WTC11 (cell line): ENCODE measurements at regions not wholly inside any gene's neighbourhood (a gene's known extent, or its start where the extent isn't known, plus 50 kb on each side); places are given as distances from the start of the nearest gene placed in this dataset.

Experiments
- ATAC-seq: fragments of 200-7000 bp; cut with Tn5 transposase; 2 replicates; pipeline ENCODE4 v1.10.0; 2021; ENCODE audit warnings: mild to moderate bottlenecking, moderate library complexity
- CTCF ChIA-PET: fragments of 300-600 bp; sonication (Branson Sonifier 250); formaldehyde crosslinking; loops from one replicate; lab custom pipeline; 2021; ENCODE audit warnings: antibody characterized with exemption; lab: Charles Lee
- POLR2A ChIA-PET: fragments of 350-600 bp; sonication (Branson Sonifier 250); formaldehyde crosslinking; loops from one replicate; lab custom pipeline; 2021; ENCODE audit warnings: antibody characterized with exemption; lab: Charles Lee
- DNase-seq: peaks from one replicate; pipeline ENCODE4 v3.0.0; 2021; ENCODE audit warnings: low spot score
- H3K27ac Mint-ChIP-seq: 2 replicates; pipeline ENCODE4 v1.8.0; 2021; ENCODE audit warnings: mixed read lengths
- H3K27me3 Mint-ChIP-seq: 2 replicates; pipeline ENCODE4 v1.8.0; 2021; ENCODE audit warnings: low read depth, mild to moderate bottlenecking, moderate library complexity, mixed read lengths
- H3K36me3 Mint-ChIP-seq: 2 replicates; pipeline ENCODE4 v1.8.0; 2021; ENCODE audit warnings: mixed read lengths
- H3K4me1 Mint-ChIP-seq: 2 replicates; pipeline ENCODE4 v1.8.0; 2022; ENCODE audit warnings: mixed read lengths
- H3K4me3 Mint-ChIP-seq: 2 replicates; pipeline ENCODE4 v1.8.0; 2021; ENCODE audit warnings: mild to moderate bottlenecking, moderate library complexity, mixed read lengths
- H3K9me3 Mint-ChIP-seq: 2 replicates; pipeline ENCODE4 v1.8.0; 2021; ENCODE audit warnings: mixed read lengths
- CBFB ChIP-seq: sonication (generic); formaldehyde crosslinking; IDR thresholded peaks from 2 replicates; pipeline ENCODE4 v1.8.1; 2022; ENCODE audit warnings: mild to moderate bottlenecking, low read depth, missing genetic modification reagents
- ELF4 ChIP-seq: sonication (generic); formaldehyde crosslinking; IDR thresholded peaks from 2 replicates; pipeline ENCODE4 v1.8.1; 2022; ENCODE audit warnings: low read depth, mild to moderate bottlenecking, moderate library complexity, missing genetic modification reagents
- ETV6 ChIP-seq: sonication (generic); formaldehyde crosslinking; IDR thresholded peaks from 2 replicates; pipeline ENCODE4 v1.8.1; 2022; ENCODE audit warnings: mild to moderate bottlenecking, missing genetic modification reagents
- FOXJ3 ChIP-seq: sonication (generic); formaldehyde crosslinking; IDR thresholded peaks from 2 replicates; pipeline ENCODE4 v1.9.0; 2021; ENCODE audit warnings: missing genetic modification reagents, mild to moderate bottlenecking, borderline replicate concordance
- NFYB ChIP-seq: sonication (generic); formaldehyde crosslinking; conservative IDR thresholded peaks from 2 replicates; pipeline ENCODE4 v1.8.0; 2022; ENCODE audit warnings: low read depth, missing genetic modification reagents
- NR3C1 ChIP-seq: sonication (generic); formaldehyde crosslinking; conservative IDR thresholded peaks from 2 replicates; pipeline ENCODE4 v1.8.1; 2023; ENCODE audit warnings: low read depth, mild to moderate bottlenecking, missing genetic modification reagents
- SOX15 ChIP-seq: fragments of 250-450 bp; sonication (Bioruptor Pico); IDR thresholded peaks from 2 replicates; pipeline ENCODE4 v1.9.0; 2021; ENCODE audit warnings: mild to moderate bottlenecking
- SP1 ChIP-seq: sonication (generic); formaldehyde crosslinking; conservative IDR thresholded peaks from 2 replicates; pipeline ENCODE4 v1.8.1; 2022; ENCODE audit warnings: missing genetic modification reagents
- ZNF219 ChIP-seq: sonication (generic); formaldehyde crosslinking; IDR thresholded peaks from 2 replicates; pipeline ENCODE4 v1.8.0; 2023; ENCODE audit warnings: missing genetic modification reagents, mild to moderate bottlenecking, borderline replicate concordance
- TF ChIP-seq, protein P1 (sequence below): sonication (generic); formaldehyde crosslinking; IDR thresholded peaks from 2 replicates; pipeline ENCODE4 v1.8.1; 2022; ENCODE audit warnings: low read depth, missing genetic modification reagents, borderline replicate concordance
- TF ChIP-seq, protein P2 (sequence below): sonication (generic); formaldehyde crosslinking; IDR thresholded peaks from 2 replicates; pipeline ENCODE4 v1.8.0; 2022; ENCODE audit warnings: mild to moderate bottlenecking, missing genetic modification reagents
- TF ChIP-seq, protein P3 (sequence below): fragments of 250-450 bp; sonication (Bioruptor Pico); IDR thresholded peaks from 2 replicates; pipeline ENCODE4 v1.9.0; 2021; ENCODE audit warnings: mild to moderate bottlenecking
- TF ChIP-seq, protein P4 (sequence below): sonication (generic); formaldehyde crosslinking; IDR thresholded peaks from 2 replicates; pipeline ENCODE4 v1.8.1; 2022; ENCODE audit warnings: missing genetic modification reagents, borderline replicate concordance
- TF ChIP-seq, protein P5 (sequence below): sonication (generic); formaldehyde crosslinking; IDR thresholded peaks from 2 replicates; pipeline ENCODE4 v1.8.0; 2022; ENCODE audit warnings: mild to moderate bottlenecking, missing genetic modification reagents
- TF ChIP-seq, protein P6 (sequence below): fragments of 250-450 bp; sonication (Bioruptor Pico); IDR thresholded peaks from 2 replicates; pipeline ENCODE4 v1.9.0; 2021; ENCODE audit warnings: mild to moderate bottlenecking
- TF ChIP-seq, protein P7 (sequence below): fragments of 250-450 bp; sonication (Bioruptor Pico); IDR thresholded peaks from 2 replicates; pipeline ENCODE4 v1.9.0; 2021; ENCODE audit warnings: moderate library complexity, mild to moderate bottlenecking, inconsistent platforms, borderline replicate concordance
- TF ChIP-seq, protein P8 (sequence below): sonication (generic); formaldehyde crosslinking; IDR thresholded peaks from 2 replicates; pipeline ENCODE4 v1.8.0; 2023; ENCODE audit warnings: missing genetic modification reagents
- TF ChIP-seq, protein P9 (sequence below): sonication (generic); formaldehyde crosslinking; IDR thresholded peaks from 2 replicates; pipeline ENCODE4 v1.8.1; 2022; ENCODE audit warnings: low read depth, mild to moderate bottlenecking, moderate library complexity, missing genetic modification reagents, borderline replicate concordance
- TF ChIP-seq, protein P10 (sequence below): fragments of 250-450 bp; sonication (Bioruptor Pico); IDR thresholded peaks from 2 replicates; pipeline ENCODE4 v1.8.0; 2021; ENCODE audit warnings: mild to moderate bottlenecking

DNA sequence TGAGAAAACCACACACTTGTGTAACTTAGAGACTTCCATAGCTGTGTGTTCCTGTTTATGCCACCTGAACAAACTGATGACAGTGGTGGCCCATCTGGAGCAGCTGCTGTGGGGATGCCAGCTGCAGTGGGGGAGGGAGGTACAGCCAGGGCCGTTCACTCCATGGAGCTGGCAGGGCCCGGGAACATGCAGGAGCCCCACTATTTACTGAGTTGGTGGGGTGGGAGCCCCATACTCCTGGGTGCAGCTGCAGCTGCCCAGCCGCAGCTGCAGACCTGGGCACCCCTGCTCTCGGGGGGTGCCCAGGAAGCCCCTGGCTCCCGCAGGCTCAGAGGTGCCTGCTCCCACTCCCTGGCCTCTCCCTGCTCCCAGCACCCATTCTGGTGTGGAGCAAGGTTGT is 398.6 kb upstream of the RASGEF1B start:
- Mint-ChIP-seq H3K27me3 (no peaks in the 10 kb centered on the region), H3K27ac (no peak overlapping the region), H3K9me3 (peaks cover 28% of the 10 kb centered on the region), H3K36me3 (peaks cover 6% of the 10 kb centered on the region), H3K4me1 (peaks cover 20% of the 10 kb centered on the region), H3K4me3 (no peak overlapping the region)
- ATAC-seq = no peak
- no peak for DNase-seq
- ChIA-PET POLR2A (no interaction called here), CTCF (interaction anchor here (0.6 kb wide), 1 partner anchor 10 kb away, joined by 3 read pairs; no protein-coding TSS in a partner anchor)
- TF ChIP-seq, protein P1, sequence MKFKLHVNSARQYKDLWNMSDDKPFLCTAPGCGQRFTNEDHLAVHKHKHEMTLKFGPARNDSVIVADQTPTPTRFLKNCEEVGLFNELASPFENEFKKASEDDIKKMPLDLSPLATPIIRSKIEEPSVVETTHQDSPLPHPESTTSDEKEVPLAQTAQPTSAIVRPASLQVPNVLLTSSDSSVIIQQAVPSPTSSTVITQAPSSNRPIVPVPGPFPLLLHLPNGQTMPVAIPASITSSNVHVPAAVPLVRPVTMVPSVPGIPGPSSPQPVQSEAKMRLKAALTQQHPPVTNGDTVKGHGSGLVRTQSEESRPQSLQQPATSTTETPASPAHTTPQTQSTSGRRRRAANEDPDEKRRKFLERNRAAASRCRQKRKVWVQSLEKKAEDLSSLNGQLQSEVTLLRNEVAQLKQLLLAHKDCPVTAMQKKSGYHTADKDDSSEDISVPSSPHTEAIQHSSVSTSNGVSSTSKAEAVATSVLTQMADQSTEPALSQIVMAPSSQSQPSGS (CRISPR knock-in tag) = no peak
- TF ChIP-seq, protein P2, sequence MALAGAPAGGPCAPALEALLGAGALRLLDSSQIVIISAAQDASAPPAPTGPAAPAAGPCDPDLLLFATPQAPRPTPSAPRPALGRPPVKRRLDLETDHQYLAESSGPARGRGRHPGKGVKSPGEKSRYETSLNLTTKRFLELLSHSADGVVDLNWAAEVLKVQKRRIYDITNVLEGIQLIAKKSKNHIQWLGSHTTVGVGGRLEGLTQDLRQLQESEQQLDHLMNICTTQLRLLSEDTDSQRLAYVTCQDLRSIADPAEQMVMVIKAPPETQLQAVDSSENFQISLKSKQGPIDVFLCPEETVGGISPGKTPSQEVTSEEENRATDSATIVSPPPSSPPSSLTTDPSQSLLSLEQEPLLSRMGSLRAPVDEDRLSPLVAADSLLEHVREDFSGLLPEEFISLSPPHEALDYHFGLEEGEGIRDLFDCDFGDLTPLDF (CRISPR knock-in tag) = no peak
- TF ChIP-seq, protein P3, sequence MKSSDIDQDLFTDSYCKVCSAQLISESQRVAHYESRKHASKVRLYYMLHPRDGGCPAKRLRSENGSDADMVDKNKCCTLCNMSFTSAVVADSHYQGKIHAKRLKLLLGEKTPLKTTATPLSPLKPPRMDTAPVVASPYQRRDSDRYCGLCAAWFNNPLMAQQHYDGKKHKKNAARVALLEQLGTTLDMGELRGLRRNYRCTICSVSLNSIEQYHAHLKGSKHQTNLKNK (CRISPR knock-in tag) = no peak
- TF ChIP-seq, protein P4, sequence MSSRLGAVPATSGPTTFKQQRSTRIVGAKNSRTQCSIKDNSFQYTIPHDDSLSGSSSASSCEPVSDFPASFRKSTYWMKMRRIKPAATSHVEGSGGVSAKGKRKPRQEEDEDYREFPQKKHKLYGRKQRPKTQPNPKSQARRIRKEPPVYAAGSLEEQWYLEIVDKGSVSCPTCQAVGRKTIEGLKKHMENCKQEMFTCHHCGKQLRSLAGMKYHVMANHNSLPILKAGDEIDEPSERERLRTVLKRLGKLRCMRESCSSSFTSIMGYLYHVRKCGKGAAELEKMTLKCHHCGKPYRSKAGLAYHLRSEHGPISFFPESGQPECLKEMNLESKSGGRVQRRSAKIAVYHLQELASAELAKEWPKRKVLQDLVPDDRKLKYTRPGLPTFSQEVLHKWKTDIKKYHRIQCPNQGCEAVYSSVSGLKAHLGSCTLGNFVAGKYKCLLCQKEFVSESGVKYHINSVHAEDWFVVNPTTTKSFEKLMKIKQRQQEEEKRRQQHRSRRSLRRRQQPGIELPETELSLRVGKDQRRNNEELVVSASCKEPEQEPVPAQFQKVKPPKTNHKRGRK = no peak
- TF ChIP-seq, protein P5, sequence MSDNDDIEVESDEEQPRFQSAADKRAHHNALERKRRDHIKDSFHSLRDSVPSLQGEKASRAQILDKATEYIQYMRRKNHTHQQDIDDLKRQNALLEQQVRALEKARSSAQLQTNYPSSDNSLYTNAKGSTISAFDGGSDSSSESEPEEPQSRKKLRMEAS (CRISPR knock-in tag) = no peak
- no peak for TF ChIP-seq SOX15 (CRISPR knock-in tag)
- TF ChIP-seq, protein P6, sequence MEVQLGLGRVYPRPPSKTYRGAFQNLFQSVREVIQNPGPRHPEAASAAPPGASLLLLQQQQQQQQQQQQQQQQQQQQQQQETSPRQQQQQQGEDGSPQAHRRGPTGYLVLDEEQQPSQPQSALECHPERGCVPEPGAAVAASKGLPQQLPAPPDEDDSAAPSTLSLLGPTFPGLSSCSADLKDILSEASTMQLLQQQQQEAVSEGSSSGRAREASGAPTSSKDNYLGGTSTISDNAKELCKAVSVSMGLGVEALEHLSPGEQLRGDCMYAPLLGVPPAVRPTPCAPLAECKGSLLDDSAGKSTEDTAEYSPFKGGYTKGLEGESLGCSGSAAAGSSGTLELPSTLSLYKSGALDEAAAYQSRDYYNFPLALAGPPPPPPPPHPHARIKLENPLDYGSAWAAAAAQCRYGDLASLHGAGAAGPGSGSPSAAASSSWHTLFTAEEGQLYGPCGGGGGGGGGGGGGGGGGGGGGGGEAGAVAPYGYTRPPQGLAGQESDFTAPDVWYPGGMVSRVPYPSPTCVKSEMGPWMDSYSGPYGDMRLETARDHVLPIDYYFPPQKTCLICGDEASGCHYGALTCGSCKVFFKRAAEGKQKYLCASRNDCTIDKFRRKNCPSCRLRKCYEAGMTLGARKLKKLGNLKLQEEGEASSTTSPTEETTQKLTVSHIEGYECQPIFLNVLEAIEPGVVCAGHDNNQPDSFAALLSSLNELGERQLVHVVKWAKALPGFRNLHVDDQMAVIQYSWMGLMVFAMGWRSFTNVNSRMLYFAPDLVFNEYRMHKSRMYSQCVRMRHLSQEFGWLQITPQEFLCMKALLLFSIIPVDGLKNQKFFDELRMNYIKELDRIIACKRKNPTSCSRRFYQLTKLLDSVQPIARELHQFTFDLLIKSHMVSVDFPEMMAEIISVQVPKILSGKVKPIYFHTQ = no peak
- TF ChIP-seq CBFB (CRISPR knock-in tag) = no peak
- no peak for TF ChIP-seq SP1 (CRISPR knock-in tag)
- TF ChIP-seq, protein P7, sequence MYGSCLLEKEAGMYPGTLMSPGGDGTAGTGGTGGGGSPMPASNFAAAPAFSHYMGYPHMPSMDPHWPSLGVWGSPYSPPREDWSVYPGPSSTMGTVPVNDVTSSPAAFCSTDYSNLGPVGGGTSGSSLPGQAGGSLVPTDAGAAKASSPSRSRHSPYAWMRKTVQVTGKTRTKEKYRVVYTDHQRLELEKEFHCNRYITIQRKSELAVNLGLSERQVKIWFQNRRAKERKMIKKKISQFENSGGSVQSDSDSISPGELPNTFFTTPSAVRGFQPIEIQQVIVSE = no peak
- no peak for TF ChIP-seq ETV6 (CRISPR knock-in tag)
- TF ChIP-seq, protein P8, sequence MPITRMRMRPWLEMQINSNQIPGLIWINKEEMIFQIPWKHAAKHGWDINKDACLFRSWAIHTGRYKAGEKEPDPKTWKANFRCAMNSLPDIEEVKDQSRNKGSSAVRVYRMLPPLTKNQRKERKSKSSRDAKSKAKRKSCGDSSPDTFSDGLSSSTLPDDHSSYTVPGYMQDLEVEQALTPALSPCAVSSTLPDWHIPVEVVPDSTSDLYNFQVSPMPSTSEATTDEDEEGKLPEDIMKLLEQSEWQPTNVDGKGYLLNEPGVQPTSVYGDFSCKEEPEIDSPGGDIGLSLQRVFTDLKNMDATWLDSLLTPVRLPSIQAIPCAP (CRISPR knock-in tag) = no peak
- TF ChIP-seq NFYB = no peak
- TF ChIP-seq NR3C1 = no peak
- TF ChIP-seq, protein P9, sequence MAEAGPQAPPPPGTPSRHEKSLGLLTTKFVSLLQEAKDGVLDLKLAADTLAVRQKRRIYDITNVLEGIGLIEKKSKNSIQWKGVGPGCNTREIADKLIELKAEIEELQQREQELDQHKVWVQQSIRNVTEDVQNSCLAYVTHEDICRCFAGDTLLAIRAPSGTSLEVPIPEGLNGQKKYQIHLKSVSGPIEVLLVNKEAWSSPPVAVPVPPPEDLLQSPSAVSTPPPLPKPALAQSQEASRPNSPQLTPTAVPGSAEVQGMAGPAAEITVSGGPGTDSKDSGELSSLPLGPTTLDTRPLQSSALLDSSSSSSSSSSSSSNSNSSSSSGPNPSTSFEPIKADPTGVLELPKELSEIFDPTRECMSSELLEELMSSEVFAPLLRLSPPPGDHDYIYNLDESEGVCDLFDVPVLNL (CRISPR knock-in tag) = no peak
- no peak for TF ChIP-seq FOXJ3 (CRISPR knock-in tag)
- TF ChIP-seq, protein P10, sequence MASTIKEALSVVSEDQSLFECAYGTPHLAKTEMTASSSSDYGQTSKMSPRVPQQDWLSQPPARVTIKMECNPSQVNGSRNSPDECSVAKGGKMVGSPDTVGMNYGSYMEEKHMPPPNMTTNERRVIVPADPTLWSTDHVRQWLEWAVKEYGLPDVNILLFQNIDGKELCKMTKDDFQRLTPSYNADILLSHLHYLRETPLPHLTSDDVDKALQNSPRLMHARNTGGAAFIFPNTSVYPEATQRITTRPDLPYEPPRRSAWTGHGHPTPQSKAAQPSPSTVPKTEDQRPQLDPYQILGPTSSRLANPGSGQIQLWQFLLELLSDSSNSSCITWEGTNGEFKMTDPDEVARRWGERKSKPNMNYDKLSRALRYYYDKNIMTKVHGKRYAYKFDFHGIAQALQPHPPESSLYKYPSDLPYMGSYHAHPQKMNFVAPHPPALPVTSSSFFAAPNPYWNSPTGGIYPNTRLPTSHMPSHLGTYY (CRISPR knock-in tag) = no peak
- TF ChIP-seq ELF4 (CRISPR knock-in tag) = no peak
- TF ChIP-seq ZNF219 (CRISPR knock-in tag) = no peak
- TF ChIP-seq, all 79 proteins: peak for 0
